GM12878 (cell line): ENCODE measurements at regions not wholly inside any gene's neighbourhood (a gene's known extent, or its start where the extent isn't known, plus 50 kb on each side); places are given as distances from the start of the nearest gene placed in this dataset.

ENCODE experiments used
- ASH2L ChIP-seq: fragments of 300-600, 200-600 bp; sonication (generic); IDR thresholded peaks from 2 replicates; pipeline ENCODE4 v1.6.1; 2017; ENCODE audit warnings: low read depth, mild to moderate bottlenecking, borderline replicate concordance
- CREM ChIP-seq: IDR thresholded peaks from 2 replicates; pipeline ENCODE4 v1.6.1; 2014; ENCODE audit warnings: antibody characterized with exemption, low read depth
- POLR2A ChIP-seq: IDR thresholded peaks from 2 replicates; pipeline ENCODE4 v1.6.1; 2011; ENCODE audit warnings: low read depth, mild to moderate bottlenecking, low read length
- SRF ChIP-seq, 2 experiments: IDR thresholded peaks; 2 replicates each; pipeline ENCODE4 v1.6.1; 2011; ENCODE audit warnings: low read depth in 2 of 2, low read length in 2 of 2, mild to moderate bottlenecking in 1 of 2, moderate library complexity in 1 of 2

- TF ChIP-seq POLR2A, result no peak
- no peak for TF ChIP-seq CREM
- TF ChIP-seq ASH2L, result no peak
- no peak for TF ChIP-seq SRF (IDR thresholded peaks at IDR 0.05; ENCODE audit: low read depth in 2 of 2, low read length in 2 of 2)
Measured at GRCh38 chr14:104301731-104302460, 163.5 kb downstream of the KIF26A start.
